Liver (tissue), 3 donors: ENCODE measurements at regions not wholly inside any gene's neighbourhood (a gene's known extent, or its start where the extent isn't known, plus 50 kb on each side); places are given as distances from the start of the nearest gene placed in this dataset.
"Not testable (repeated sequence)": the region's sequence is repeated elsewhere in the genome, so short reads cannot be mapped to it uniquely, and the experiment has no call there.

Experiments used
- CTCF ChIP-seq: fragments of 150-350 bp; IDR thresholded peaks from 2 replicates; pipeline ENCODE4 v1.5.1; 2017; ENCODE audit warnings: improper control_type of control experiment, low read depth, low read length; ENCODE audit not compliant: missing input control
- EGR1 ChIP-seq, 2 donors: IDR thresholded peaks; 2 replicates each; pipeline ENCODE4 v1.6.1; 2016 to 2018; ENCODE audit warnings: antibody characterized with exemption in 2 of 2, low read depth in 2 of 2
- RAD21 ChIP-seq, 2 donors: IDR thresholded peaks; 2 replicates each; pipeline ENCODE4 v1.6.1; 2016; ENCODE audit warnings: antibody characterized with exemption in 2 of 2, mild to moderate bottlenecking in 2 of 2
- RXRA ChIP-seq, 2 donors: IDR thresholded peaks; 2 replicates each; pipeline ENCODE4 v1.6.1; 2017 to 2018; ENCODE audit warnings: antibody characterized with exemption in 2 of 2, mild to moderate bottlenecking in 1 of 2
- donor health status: healthy.
- donor health status: healthy.

- not testable (repeated sequence) for TF ChIP-seq CTCF; EGR1 (IDR thresholded peaks at IDR 0.05; ENCODE audit: low read depth in 2 of 2); RAD21 (IDR thresholded peaks at IDR 0.05); RXRA (IDR thresholded peaks at IDR 0.05)
Observed at GRCh38 chr1:145504834-145505413, 79.5 kb upstream of the NBPF20 start.
